GM12878 (cell line): ENCODE measurements at regions not wholly inside any gene's neighbourhood (a gene's known extent, or its start where the extent isn't known, plus 50 kb on each side); places are given as distances from the start of the nearest gene placed in this dataset.

Source experiments
- CTCF ChIP-seq, 3 experiments: IDR thresholded peaks in 2 of 3; conservative IDR thresholded peaks in 1 of 3; 2 replicates each; pipeline ENCODE4 v1.5.1; 2011; ENCODE audit warnings: low read depth in 3 of 3, low read length in 3 of 3, mild to moderate bottlenecking in 3 of 3, control low read depth in 2 of 3, moderate library complexity in 2 of 3, inconsistent platforms in 1 of 3, mixed read lengths in 1 of 3; ENCODE audit not compliant: control insufficient read depth in 2 of 3, insufficient read depth in 1 of 3; ENCODE audit errors: extremely low read depth in 1 of 3
- DPF2 ChIP-seq: fragments of 450-650 bp; IDR thresholded peaks from 2 replicates; pipeline ENCODE4 v1.6.1; 2017; ENCODE audit warnings: mild to moderate bottlenecking
- ESRRA ChIP-seq: IDR thresholded peaks from 2 replicates; pipeline ENCODE4 v1.6.1; 2012; ENCODE audit warnings: mild to moderate bottlenecking, low read length, improper control_type of control experiment
- ETV6 ChIP-seq, 2 experiments: fragments of 450-650 bp in 1 of 2; IDR thresholded peaks in 1 of 2; conservative IDR thresholded peaks in 1 of 2; 2 replicates each; pipeline ENCODE4 v1.6.1; 2014; ENCODE audit warnings: antibody characterized with exemption in 1 of 2, borderline replicate concordance in 1 of 2, low read depth in 1 of 2, mild to moderate bottlenecking in 1 of 2, moderate library complexity in 1 of 2
- NKRF ChIP-seq: fragments of 450-650 bp; conservative IDR thresholded peaks from 2 replicates; pipeline ENCODE4 v1.6.1; 2017; ENCODE audit warnings: mild to moderate bottlenecking, moderate library complexity
- PAX5 ChIP-seq: IDR thresholded peaks from 2 replicates; pipeline ENCODE4 v1.6.1; 2011; ENCODE audit warnings: low read depth, low read length, borderline replicate concordance
- POLR2A ChIP-seq: IDR thresholded peaks from 2 replicates; pipeline ENCODE4 v1.6.1; 2011; ENCODE audit warnings: low read depth, mild to moderate bottlenecking, low read length
- POLR2AphosphoS5 ChIP-seq: IDR thresholded peaks from 2 replicates; pipeline ENCODE4 v1.6.1; 2011; ENCODE audit warnings: mild to moderate bottlenecking, low read length, inconsistent platforms
- SMAD1 ChIP-seq: fragments of 450-650 bp; IDR thresholded peaks from 2 replicates; pipeline ENCODE4 v1.6.1; 2018; ENCODE audit warnings: mild to moderate bottlenecking, low read depth; ENCODE audit not compliant: partially characterized antibody
- SP1 ChIP-seq: IDR thresholded peaks from one replicate; pipeline ENCODE4 v1.6.1; 2011; ENCODE audit warnings: low read depth, low read length
- SUZ12 ChIP-seq: fragments of 200-600 bp; sonication (generic); IDR thresholded peaks from one replicate; pipeline ENCODE4 v1.6.1; 2018; ENCODE audit warnings: antibody characterized with exemption, mild to moderate bottlenecking; ENCODE audit not compliant: unreplicated experiment
- TARDBP ChIP-seq: IDR thresholded peaks from 2 replicates; pipeline ENCODE4 v1.6.1; 2016; ENCODE audit warnings: borderline replicate concordance

GRCh38 chr17:14717859-14718258 lies 417.0 kb downstream of the HS3ST3B1 start:
- TF ChIP-seq SP1 (no peak), ESRRA (no peak), ETV6 (conservative IDR thresholded peaks at IDR 0.05 in 1 of 2, IDR thresholded peaks at IDR 0.05 in 1 of 2; ENCODE audit: borderline replicate concordance in 1 of 2, low read depth in 1 of 2) (no peak), POLR2A (no peak), SMAD1 (no peak), NKRF (no peak), DPF2 (no peak), CTCF (IDR thresholded peaks at IDR 0.05 in 2 of 3, conservative IDR thresholded peaks at IDR 0.05 in 1 of 3; ENCODE audit: control insufficient read depth in 2 of 3, extremely low read depth in 1 of 3, insufficient read depth in 1 of 3, low read depth in 3 of 3, low read length in 3 of 3) (no peak), PAX5 (no peak), SUZ12 (no peak), POLR2AphosphoS5 (no peak), TARDBP (no peak)
